ENCODE measurements at regions not wholly inside any gene's neighbourhood (a gene's known extent, or its start where the extent isn't known, plus 50 kb on each side); places are given as distances from the start of the nearest gene placed in this dataset.

DNA sequence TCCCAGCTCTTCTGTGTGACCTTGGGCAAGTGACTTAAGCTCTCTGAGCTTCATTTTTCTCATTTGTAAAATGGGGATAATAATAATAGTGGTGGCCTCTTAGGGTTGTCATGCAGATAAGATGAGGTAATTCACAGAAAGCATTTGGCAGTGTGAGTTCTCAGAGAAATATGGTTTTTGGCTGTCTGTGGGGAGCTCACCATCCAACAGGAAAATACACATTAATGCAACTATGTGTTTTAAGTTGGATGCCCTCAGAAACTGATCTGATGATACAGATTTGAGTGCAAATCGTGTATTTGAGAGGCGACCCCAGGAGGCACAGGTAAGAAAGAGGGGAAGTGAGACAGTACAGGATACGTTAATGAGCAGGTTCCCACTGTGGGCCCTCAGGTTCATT is 56.1 kb upstream of the SPRED2 start:
- H3K4me1 ChIP-seq (replicated peaks in 1 of 2): no peaks in the 10 kb centered on the region
- no peak for ATAC-seq (replicated peaks in 6 of 8)
- H3K4me3 ChIP-seq: no peak overlapping the region
- H3K27ac ChIP-seq: no peak overlapping the region
- WGBS, 10 experiments: 38 to 100% (median 74%) methylated on average over 2 to 3 of the region's 3 CpGs; no CpG with 5 or more reads in 5 of the 10 experiments
- in situ Hi-C loops (cut with MboI; ENCODE audit: low pct_unique_long_range_greater_than_20kb in 2 of 9, low sequenced_read_pairs in 9 of 9, unreplicated experiment in 9 of 9): no loop called here

DNA sequence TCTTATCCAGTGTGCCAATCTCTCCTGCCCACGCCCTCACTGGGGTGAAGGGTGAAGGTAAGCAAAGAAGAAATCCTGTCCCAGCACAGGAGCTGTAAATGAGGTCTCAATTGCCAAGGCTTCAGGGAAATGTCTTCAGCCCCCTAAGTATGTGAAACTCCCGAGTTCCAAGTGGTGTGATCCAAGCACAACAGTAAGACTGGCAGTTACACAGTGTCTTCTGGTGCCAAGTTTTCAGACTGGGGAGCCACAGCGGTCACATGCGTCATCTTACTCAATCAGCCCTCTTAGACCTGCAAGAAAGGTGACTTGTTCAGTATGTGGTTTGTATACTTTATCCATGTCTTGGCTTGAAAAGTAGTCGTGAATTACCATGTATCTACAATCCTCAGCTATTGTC is 55.0 kb upstream of the SPRED2 start:
- no peak for ATAC-seq (replicated peaks in 6 of 8)
- Histone ChIP-seq H3K27ac (no peak overlapping the region), H3K4me3 (no peak overlapping the region), H3K4me1 (replicated peaks in 1 of 2) (no peaks in the 10 kb centered on the region)
- WGBS, 10 experiments: 0 to 100% (median 80%) methylated on average over 1 to 4 of the region's 5 CpGs; no CpG with 5 or more reads in 3 of the 10 experiments
- in situ Hi-C loops (cut with MboI; ENCODE audit: low pct_unique_long_range_greater_than_20kb in 2 of 9, low sequenced_read_pairs in 9 of 9, unreplicated experiment in 9 of 9): no loop called here

DNA sequence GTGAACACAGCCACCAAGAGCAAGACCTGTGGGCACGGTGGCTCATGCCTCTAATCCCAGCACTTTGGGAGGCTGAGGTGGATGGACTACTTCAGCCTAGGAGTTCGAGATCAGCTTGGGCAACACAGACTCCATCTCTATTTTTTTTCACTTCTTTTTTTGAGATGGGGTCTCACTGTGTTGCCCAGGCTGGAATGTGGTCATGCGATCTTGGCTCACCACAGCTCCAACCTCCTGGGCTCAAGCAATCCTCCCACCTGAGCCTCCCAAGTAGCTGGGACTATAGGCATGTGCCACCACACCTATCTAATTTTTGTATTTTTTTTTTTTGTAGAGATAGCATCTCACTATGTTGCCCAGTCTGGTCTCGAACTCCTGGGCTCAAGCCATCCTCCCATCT is 54.4 kb upstream of the SPRED2 start:
- 20 to 78% (median 68%) methylated on average over 1 to 4 of the region's 4 CpGs; no CpG with 5 or more reads in 4 of the 10 experiments for WGBS, 10 experiments
- in situ Hi-C loops (cut with MboI; ENCODE audit: low pct_unique_long_range_greater_than_20kb in 2 of 9, low sequenced_read_pairs in 9 of 9, unreplicated experiment in 9 of 9): no loop called here
- Histone ChIP-seq H3K27ac (no peak overlapping the region), H3K4me3 (no peak overlapping the region), H3K4me1 (replicated peaks in 1 of 2) (no peaks in the 10 kb centered on the region)
- no peak for ATAC-seq (replicated peaks in 6 of 8)

DNA sequence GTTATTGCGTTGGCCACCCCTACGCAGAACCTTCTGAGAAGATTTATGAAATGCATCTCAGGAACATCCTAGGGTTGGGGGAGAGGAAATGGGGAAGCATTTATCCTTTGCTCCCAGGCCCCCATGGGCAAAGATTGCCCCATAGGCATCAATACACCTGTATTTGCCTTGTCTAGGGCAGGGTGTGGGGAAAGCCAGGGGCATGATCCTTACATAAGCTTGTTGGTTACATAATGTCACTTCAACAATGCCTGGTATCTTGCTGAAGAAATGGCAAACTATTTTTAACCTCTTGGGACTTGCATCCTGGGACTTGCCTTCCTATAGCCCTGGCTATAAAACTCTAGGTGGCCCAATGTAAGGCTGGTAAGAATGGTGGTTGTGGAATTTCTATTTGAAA is 53.9 kb upstream of the SPRED2 start:
- 67 to 100% (median 100%) methylated on average over 1 to 2 of the region's 2 CpGs; no CpG with 5 or more reads in 2 of the 10 experiments for WGBS, 10 experiments
- in situ Hi-C loops (cut with MboI; ENCODE audit: low pct_unique_long_range_greater_than_20kb in 2 of 9, low sequenced_read_pairs in 9 of 9, unreplicated experiment in 9 of 9): no loop called here

DNA sequence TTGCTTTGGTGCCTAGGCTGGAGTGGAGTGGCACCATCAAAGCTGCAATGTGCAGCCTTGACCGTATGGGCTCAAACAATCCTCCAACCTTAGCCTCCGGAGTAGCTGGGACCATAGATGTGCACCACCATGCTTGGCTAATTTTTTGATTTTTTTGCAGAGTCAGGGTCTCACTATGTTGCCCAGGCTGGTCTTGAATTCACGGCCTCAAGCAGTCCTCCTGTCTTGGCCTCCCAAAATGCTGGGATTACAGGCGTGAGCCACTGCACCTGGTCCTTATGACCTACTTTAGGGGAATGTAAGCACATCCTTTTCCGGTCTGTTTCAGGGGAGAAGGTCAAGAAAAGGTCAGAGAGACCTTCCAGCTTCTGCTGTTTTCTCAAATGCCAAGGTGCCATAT is 53.4 kb upstream of the SPRED2 start:
- Histone ChIP-seq H3K4me1 (replicated peaks in 1 of 2) (no peaks in the 10 kb centered on the region), H3K27ac (no peak overlapping the region), H3K4me3 (no peak overlapping the region)
- no peak for ATAC-seq (replicated peaks in 6 of 8)
- WGBS, 10 experiments: 80 to 100% (median 100%) methylated on average over 1 to 2 of the region's 5 CpGs; no CpG with 5 or more reads in 5 of the 10 experiments
- in situ Hi-C loops (cut with MboI; ENCODE audit: low pct_unique_long_range_greater_than_20kb in 2 of 9, low sequenced_read_pairs in 9 of 9, unreplicated experiment in 9 of 9): no loop called here

More for the DNA sequence above, 53.9 kb upstream of the SPRED2 start:
- ATAC-seq (replicated peaks in 6 of 8): no peak
- Histone ChIP-seq H3K4me3 (no peak overlapping the region), H3K27ac (no peak overlapping the region), H3K4me1 (replicated peaks in 1 of 2) (no peaks in the 10 kb centered on the region)

DNA sequence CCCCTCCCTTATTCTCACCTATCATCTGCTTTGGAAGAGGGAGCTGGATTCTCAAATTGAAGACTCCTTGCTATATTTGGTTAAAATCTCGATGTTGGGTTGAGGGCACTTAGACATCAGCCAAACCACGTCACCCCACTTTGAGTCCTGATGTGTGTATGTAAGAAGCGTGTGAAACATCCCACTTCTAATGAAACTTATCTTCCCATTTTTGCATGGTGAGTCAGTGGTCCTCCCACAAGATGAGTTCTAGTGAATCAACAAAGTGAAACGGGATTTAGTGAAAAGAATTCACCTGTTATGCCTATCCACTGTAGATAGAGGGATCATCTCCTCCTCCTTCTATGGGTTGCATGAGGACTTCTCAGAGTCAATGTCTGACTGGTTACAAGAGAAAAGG is 51.4 kb upstream of the SPRED2 start:
- H3K27ac ChIP-seq: no peak overlapping the region
- in situ Hi-C loops (cut with MboI; ENCODE audit: low pct_unique_long_range_greater_than_20kb in 2 of 9, low sequenced_read_pairs in 9 of 9, unreplicated experiment in 9 of 9): no loop called here
- H3K4me3 ChIP-seq: no peak overlapping the region
- ATAC-seq (replicated peaks in 6 of 8): no peak
- 18 to 100% (median 92%) methylated on average over 2 to 4 of the region's 4 CpGs; no CpG with 5 or more reads in 1 of the 10 experiments for WGBS, 10 experiments
- H3K4me1 ChIP-seq (replicated peaks in 1 of 2): no peaks in the 10 kb centered on the region

GRCh38 chr2:65482971-65483370 is 50.6 kb upstream of the SPRED2 start:
- no peak for ATAC-seq (replicated peaks in 6 of 8)
- Histone ChIP-seq H3K4me1 (replicated peaks in 1 of 2) (no peaks in the 10 kb centered on the region), H3K4me3 (no peak overlapping the region), H3K27ac (no peak overlapping the region)
- in situ Hi-C loops (cut with MboI; ENCODE audit: low pct_unique_long_range_greater_than_20kb in 2 of 9, low sequenced_read_pairs in 9 of 9, unreplicated experiment in 9 of 9): no loop called here
- 57 to 100% (median 86%) methylated on average over 1 to 3 of the region's 3 CpGs; no CpG with 5 or more reads in 1 of the 10 experiments for WGBS, 10 experiments

Data from motor neuron (in vitro differentiated cells).